ENCODE measurements at regions not wholly inside any gene's neighbourhood (a gene's known extent, or its start where the extent isn't known, plus 50 kb on each side); places are given as distances from the start of the nearest gene placed in this dataset.
"Not testable (repeated sequence)": the region's sequence is repeated elsewhere in the genome, so short reads cannot be mapped to it uniquely, and the experiment has no call there.

GRCh38 chr1:199591468-199591867 is 436.0 kb upstream of the NR5A2 start:
- no peak for TF ChIP-seq CTCF (conservative IDR thresholded peaks at IDR 0.05)
- 93% methylated on average over 3 of the region's 3 CpGs; no CpG with 5 or more reads in 1 of the 2 experiments for WGBS, 2 experiments (ENCODE audit: insufficient coverage in 1 of 2, insufficient read length in 1 of 2)
- no peaks in the 10 kb centered on the region for H3K27me3 Mint-ChIP-seq (ENCODE audit: insufficient read depth)

GRCh38 chr1:199593475-199593874 is 434.0 kb upstream of the NR5A2 start:
- no peak overlapping the region for H3K4me3 Mint-ChIP-seq
- no peak overlapping the region for H3K9ac ChIP-seq (ENCODE audit: extremely low read depth, low read length, poor library complexity, severe bottlenecking)
- TF ChIP-seq CTCF (conservative IDR thresholded peaks at IDR 0.05) = no peak
- no peaks in the 10 kb centered on the region for H3K36me3 ChIP-seq (ENCODE audit: control insufficient read depth, insufficient read depth, low read length)
- H3K27me3 Mint-ChIP-seq (ENCODE audit: insufficient read depth) = no peaks in the 10 kb centered on the region
- no peak for DNase-seq
- no peak overlapping the region for H3K27ac Mint-ChIP-seq
- H3K4me1 Mint-ChIP-seq = no peaks in the 10 kb centered on the region
- no peak overlapping the region for H3K27ac ChIP-seq (ENCODE audit: low read depth, low read length)
- peaks cover 6% of the 10 kb centered on the region for H3K9me3 ChIP-seq (ENCODE audit: control insufficient read depth, low read length)
- H3K27me3 ChIP-seq (ENCODE audit: control insufficient read depth, insufficient read depth, low read length, poor library complexity, severe bottlenecking) = no peaks in the 10 kb centered on the region
- H3K9me3 Mint-ChIP-seq = peaks cover 5% of the 10 kb centered on the region
- no peak overlapping the region for H3K4me3 ChIP-seq (ENCODE audit: low read length)
- WGBS, 2 experiments (ENCODE audit: insufficient coverage in 1 of 2, insufficient read length in 1 of 2) = 87 to 100% methylated on average over 1 to 6 of the region's 6 CpGs
- H3K4me1 ChIP-seq (ENCODE audit: control insufficient read depth, insufficient read depth, low read length) = no peaks in the 10 kb centered on the region
- H3K36me3 Mint-ChIP-seq (ENCODE audit: low read depth) = no peaks in the 10 kb centered on the region

More at GRCh38 chr1:199591468-199591867, 436.0 kb upstream of the NR5A2 start:
- H3K4me3 Mint-ChIP-seq = no peak overlapping the region
- no peaks in the 10 kb centered on the region for H3K4me1 Mint-ChIP-seq
- Histone ChIP-seq H3K4me1 (ENCODE audit: control insufficient read depth, insufficient read depth, low read length) (no peaks in the 10 kb centered on the region), H3K27ac (ENCODE audit: low read depth, low read length) (no peak overlapping the region), H3K9me3 (ENCODE audit: control insufficient read depth, low read length) (peaks cover 3% of the 10 kb centered on the region), H3K4me3 (ENCODE audit: low read length) (no peak overlapping the region), H3K36me3 (ENCODE audit: control insufficient read depth, insufficient read depth, low read length) (no peaks in the 10 kb centered on the region), H3K27me3 (ENCODE audit: control insufficient read depth, insufficient read depth, low read length, poor library complexity, severe bottlenecking) (no peaks in the 10 kb centered on the region), H3K9ac (ENCODE audit: extremely low read depth, low read length, poor library complexity, severe bottlenecking) (no peak overlapping the region)
- peaks cover under 1% of the 10 kb centered on the region for H3K9me3 Mint-ChIP-seq
- no peaks in the 10 kb centered on the region for H3K36me3 Mint-ChIP-seq (ENCODE audit: low read depth)
- DNase-seq = no peak
- no peak overlapping the region for H3K27ac Mint-ChIP-seq

GRCh38 chr1:199596448-199596847 is 431.1 kb upstream of the NR5A2 start:
- not testable (repeated sequence) for H3K4me3 Mint-ChIP-seq; H3K9me3 ChIP-seq (ENCODE audit: control insufficient read depth, low read length); H3K4me3 ChIP-seq (ENCODE audit: low read length); H3K27me3 Mint-ChIP-seq (ENCODE audit: insufficient read depth); H3K36me3 Mint-ChIP-seq (ENCODE audit: low read depth); H3K9me3 Mint-ChIP-seq; DNase-seq; H3K36me3 ChIP-seq (ENCODE audit: control insufficient read depth, insufficient read depth, low read length); H3K4me1 Mint-ChIP-seq; H3K27ac ChIP-seq (ENCODE audit: low read depth, low read length); H3K27ac Mint-ChIP-seq; H3K27me3 ChIP-seq (ENCODE audit: control insufficient read depth, insufficient read depth, low read length, poor library complexity, severe bottlenecking); H3K9ac ChIP-seq (ENCODE audit: extremely low read depth, low read length, poor library complexity, severe bottlenecking); H3K4me1 ChIP-seq (ENCODE audit: control insufficient read depth, insufficient read depth, low read length)
- WGBS, 2 experiments (ENCODE audit: insufficient coverage in 1 of 2, insufficient read length in 1 of 2) = 97 to 100% methylated on average over 2 of the region's 2 CpGs

- Histone ChIP-seq H3K36me3 (ENCODE audit: control insufficient read depth, insufficient read depth, low read length) (no peaks in the 10 kb centered on the region), H3K27me3 (ENCODE audit: control insufficient read depth, insufficient read depth, low read length, poor library complexity, severe bottlenecking) (no peaks in the 10 kb centered on the region), H3K9me3 (ENCODE audit: control insufficient read depth, low read length) (peaks cover 6% of the 10 kb centered on the region), H3K27ac (ENCODE audit: low read depth, low read length) (no peak overlapping the region), H3K4me3 (ENCODE audit: low read length) (no peak overlapping the region), H3K4me1 (ENCODE audit: control insufficient read depth, insufficient read depth, low read length) (no peaks in the 10 kb centered on the region), H3K9ac (ENCODE audit: extremely low read depth, low read length, poor library complexity, severe bottlenecking) (no peak overlapping the region)
- no peak overlapping the region for H3K27ac Mint-ChIP-seq
- TF ChIP-seq CTCF (conservative IDR thresholded peaks at IDR 0.05) = no peak
- no peaks in the 10 kb centered on the region for H3K4me1 Mint-ChIP-seq
- H3K4me3 Mint-ChIP-seq = no peak overlapping the region
- H3K9me3 Mint-ChIP-seq = peaks cover 7% of the 10 kb centered on the region
- WGBS, 2 experiments (ENCODE audit: insufficient coverage in 1 of 2, insufficient read length in 1 of 2) = 97% methylated on average over 3 of the region's 3 CpGs; no CpG with 5 or more reads in 1 of the 2 experiments
- H3K36me3 Mint-ChIP-seq (ENCODE audit: low read depth) = no peaks in the 10 kb centered on the region
- no peaks in the 10 kb centered on the region for H3K27me3 Mint-ChIP-seq (ENCODE audit: insufficient read depth)
- DNase-seq = no peak
Observed at GRCh38 chr1:199597152-199597551, 430.4 kb upstream of the NR5A2 start.

Measured in endodermal cell (in vitro differentiated cells).